ENCODE measurements at regions not wholly inside any gene's neighbourhood (a gene's known extent, or its start where the extent isn't known, plus 50 kb on each side); places are given as distances from the start of the nearest gene placed in this dataset.
"Not testable (repeated sequence)": the region's sequence is repeated elsewhere in the genome, so short reads cannot be mapped to it uniquely, and the experiment has no call there.

DNA sequence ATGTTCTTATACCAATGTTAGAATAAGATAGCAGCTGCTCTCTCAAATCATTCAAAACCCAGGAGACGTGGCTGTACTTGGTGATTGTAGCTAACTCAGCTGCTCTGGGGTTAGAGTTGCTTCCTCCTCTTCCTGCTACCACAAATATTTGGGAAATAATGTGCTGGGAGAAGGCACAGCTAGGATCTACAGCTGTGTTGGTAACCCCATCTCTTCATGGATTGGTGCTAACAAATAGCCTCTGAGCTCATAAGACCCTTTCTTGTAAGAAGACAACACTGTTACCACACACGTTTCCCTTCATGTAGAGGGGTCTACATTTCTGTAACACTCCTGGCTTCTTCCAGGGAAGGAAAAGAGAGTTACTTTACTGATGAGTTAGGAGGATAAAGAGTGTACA, 911.0 kb upstream of the CITED2 start:
- no peaks in the 10 kb centered on the region for H3K9me3 Mint-ChIP-seq (ENCODE audit: insufficient read depth)

DNA sequence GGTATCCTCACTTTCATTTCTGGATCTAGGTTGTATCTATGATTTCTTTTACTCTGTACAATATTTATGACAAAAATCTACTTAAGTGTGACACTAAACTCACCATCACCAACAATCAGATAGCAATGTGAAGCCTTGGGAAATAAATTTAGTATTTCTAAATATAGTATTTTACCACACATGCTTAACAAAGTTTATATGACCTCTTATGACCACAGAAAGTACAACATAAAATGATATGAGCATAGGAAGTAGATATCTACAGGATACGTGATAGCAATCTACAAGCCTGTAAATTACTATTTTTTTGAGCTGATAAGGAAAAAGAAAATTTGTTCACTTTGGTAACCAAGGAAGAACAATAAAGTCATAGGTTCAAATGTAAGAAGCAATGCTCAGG, 910.4 kb upstream of the CITED2 start:
- CTCF ChIA-PET = no interaction called here

More for the DNA sequence above, 911.0 kb upstream of the CITED2 start:
- ChIA-PET CTCF (no interaction called here), POLR2A (no interaction called here)
- no peaks in the 10 kb centered on the region for H3K4me1 Mint-ChIP-seq (ENCODE audit: low read depth)
- ATAC-seq (no peak), DNase-seq (no peak)
- H3K27ac Mint-ChIP-seq = no peak overlapping the region
- H3K36me3 Mint-ChIP-seq (ENCODE audit: low read depth) = no peaks in the 10 kb centered on the region
- no peak overlapping the region for H3K4me3 Mint-ChIP-seq
- no peaks in the 10 kb centered on the region for H3K27me3 Mint-ChIP-seq (ENCODE audit: low read depth)

DNA sequence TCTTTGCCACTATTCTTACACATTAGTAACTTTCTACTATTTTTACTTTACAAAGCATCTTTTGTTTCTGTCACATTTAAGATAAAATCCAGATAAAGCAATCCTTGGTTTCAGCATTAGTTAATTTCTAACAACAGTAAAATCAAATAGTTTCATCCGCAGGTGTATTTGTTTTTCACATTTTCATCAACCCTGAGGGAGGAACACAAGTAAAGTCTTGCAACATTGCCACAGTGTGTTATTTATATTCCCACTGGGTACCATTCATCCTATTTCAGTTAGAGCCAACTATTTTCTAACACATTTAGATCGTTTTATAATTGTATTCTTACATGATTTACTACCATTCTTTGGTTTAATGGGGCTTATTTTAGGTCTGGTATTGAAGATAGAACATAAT, 908.7 kb upstream of the CITED2 start:
- Mint-ChIP-seq H3K4me1 (ENCODE audit: low read depth) (no peaks in the 10 kb centered on the region), H3K9me3 (ENCODE audit: insufficient read depth) (no peaks in the 10 kb centered on the region), H3K36me3 (ENCODE audit: low read depth) (no peaks in the 10 kb centered on the region), H3K27me3 (ENCODE audit: low read depth) (no peaks in the 10 kb centered on the region), H3K4me3 (no peak overlapping the region), H3K27ac (no peak overlapping the region)
- ChIA-PET CTCF (no interaction called here), POLR2A (no interaction called here)
- DNase-seq (no peak), ATAC-seq (no peak)

More for the DNA sequence above, 910.4 kb upstream of the CITED2 start:
- Mint-ChIP-seq H3K36me3 (ENCODE audit: low read depth) (no peaks in the 10 kb centered on the region), H3K9me3 (ENCODE audit: insufficient read depth) (no peaks in the 10 kb centered on the region), H3K27me3 (ENCODE audit: low read depth) (no peaks in the 10 kb centered on the region), H3K4me1 (ENCODE audit: low read depth) (no peaks in the 10 kb centered on the region), H3K27ac (no peak overlapping the region), H3K4me3 (no peak overlapping the region)
- POLR2A ChIA-PET = no interaction called here
- ATAC-seq (no peak), DNase-seq (no peak)

DNA sequence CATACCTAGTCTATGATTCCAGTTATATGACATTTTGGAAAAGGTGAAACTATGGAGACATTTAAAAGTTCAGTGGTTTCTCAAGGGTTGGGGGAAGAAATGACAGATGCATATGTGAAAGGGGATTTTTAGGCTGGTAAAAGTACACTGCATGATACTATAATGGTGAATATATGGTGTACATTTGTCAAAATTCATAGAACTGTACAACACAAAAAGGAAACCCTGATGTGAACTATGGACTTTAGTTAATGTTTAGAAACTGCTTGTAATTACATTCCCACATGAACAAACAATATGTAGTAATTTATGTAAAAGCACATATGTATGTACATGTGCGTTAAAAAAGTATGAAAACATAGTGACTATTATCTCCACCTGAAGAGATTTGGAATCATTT, 907.3 kb upstream of the CITED2 start:
- no peak for DNase-seq
- no peak overlapping the region for H3K4me3 Mint-ChIP-seq

DNA sequence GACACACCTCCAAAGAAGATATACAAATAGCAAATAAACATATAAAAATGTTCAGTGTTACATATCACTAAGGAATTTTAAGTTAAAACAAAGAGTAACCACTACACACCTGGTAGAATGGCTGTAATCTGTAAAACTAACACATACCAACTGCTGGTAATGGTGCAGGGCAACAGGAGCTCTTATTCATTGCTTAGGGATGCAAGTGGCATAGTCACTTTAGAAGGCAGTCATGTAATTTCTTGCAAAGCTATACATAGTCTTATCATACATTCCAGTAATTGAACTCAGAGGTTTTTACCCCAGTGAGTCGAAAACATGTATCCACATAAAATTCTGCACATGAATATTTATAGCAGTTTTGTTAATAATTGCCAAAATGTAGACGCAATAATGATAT, 906.8 kb upstream of the CITED2 start:
- H3K9me3 Mint-ChIP-seq (ENCODE audit: insufficient read depth) = no peaks in the 10 kb centered on the region
- no peaks in the 10 kb centered on the region for H3K27me3 Mint-ChIP-seq (ENCODE audit: low read depth)
- H3K4me1 Mint-ChIP-seq (ENCODE audit: low read depth) = no peaks in the 10 kb centered on the region
- DNase-seq = no peak
- ATAC-seq = no peak
- ChIA-PET POLR2A (no interaction called here), CTCF (no interaction called here)
- no peak overlapping the region for H3K4me3 Mint-ChIP-seq
- no peaks in the 10 kb centered on the region for H3K36me3 Mint-ChIP-seq (ENCODE audit: low read depth)
- H3K27ac Mint-ChIP-seq = no peak overlapping the region

More for the DNA sequence above, 907.3 kb upstream of the CITED2 start:
- POLR2A ChIA-PET = no interaction called here
- no peak for ATAC-seq
- H3K27me3 Mint-ChIP-seq (ENCODE audit: low read depth) = no peaks in the 10 kb centered on the region
- no peaks in the 10 kb centered on the region for H3K36me3 Mint-ChIP-seq (ENCODE audit: low read depth)
- no peaks in the 10 kb centered on the region for H3K9me3 Mint-ChIP-seq (ENCODE audit: insufficient read depth)
- CTCF ChIA-PET = no interaction called here
- H3K4me1 Mint-ChIP-seq (ENCODE audit: low read depth) = no peaks in the 10 kb centered on the region
- H3K27ac Mint-ChIP-seq = no peak overlapping the region

DNA sequence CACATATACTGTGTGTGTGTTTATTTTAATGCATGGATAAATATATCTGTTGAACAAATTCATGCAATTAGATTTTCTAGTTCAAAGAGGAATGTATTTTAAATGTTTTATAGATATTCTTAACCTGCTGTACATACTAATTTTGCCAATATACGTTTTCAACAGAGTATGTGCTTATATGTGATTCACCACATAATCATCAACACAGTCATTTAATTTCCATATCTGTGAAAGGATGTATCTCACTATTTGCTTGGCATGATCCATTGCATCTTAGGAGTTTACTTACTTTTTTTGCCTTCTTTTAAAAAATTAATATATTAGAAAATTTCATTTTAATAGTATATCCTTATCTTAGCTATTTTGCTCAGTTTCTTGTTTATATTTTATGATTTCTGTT, 902.3 kb upstream of the CITED2 start:
- no peak for ATAC-seq
- Mint-ChIP-seq H3K27me3 (ENCODE audit: low read depth) (no peaks in the 10 kb centered on the region), H3K9me3 (ENCODE audit: insufficient read depth) (no peaks in the 10 kb centered on the region), H3K36me3 (ENCODE audit: low read depth) (no peaks in the 10 kb centered on the region), H3K27ac (no peak overlapping the region), H3K4me1 (ENCODE audit: low read depth) (no peaks in the 10 kb centered on the region), H3K4me3 (no peak overlapping the region)
- CTCF ChIA-PET = no interaction called here
- no peak for DNase-seq
- POLR2A ChIA-PET = no interaction called here

DNA sequence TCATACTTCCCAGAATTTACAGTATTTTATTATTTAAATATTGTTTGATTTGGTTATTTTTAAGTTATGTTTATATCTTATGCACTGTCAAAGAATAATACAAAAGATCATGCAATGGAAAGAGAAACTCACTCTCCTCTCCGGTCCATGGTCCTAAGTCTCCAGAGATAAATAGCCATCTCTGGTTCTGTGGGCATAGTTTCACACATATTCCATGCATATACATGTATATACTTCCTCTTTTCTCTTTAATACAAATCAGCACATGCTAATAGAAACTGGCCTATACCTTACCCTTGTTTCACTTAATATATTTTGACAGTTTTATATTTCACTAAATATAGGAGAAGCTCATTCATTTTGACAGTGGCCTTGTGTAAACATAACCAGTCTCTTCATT, 901.7 kb upstream of the CITED2 start:
- H3K4me1 Mint-ChIP-seq (ENCODE audit: low read depth) = no peaks in the 10 kb centered on the region
- ATAC-seq = no peak
- ChIA-PET CTCF (no interaction called here), POLR2A (no interaction called here)
- no peaks in the 10 kb centered on the region for H3K9me3 Mint-ChIP-seq (ENCODE audit: insufficient read depth)
- H3K4me3 Mint-ChIP-seq = no peak overlapping the region
- H3K27me3 Mint-ChIP-seq (ENCODE audit: low read depth) = no peaks in the 10 kb centered on the region
- H3K36me3 Mint-ChIP-seq (ENCODE audit: low read depth) = no peaks in the 10 kb centered on the region
- no peak for DNase-seq
- H3K27ac Mint-ChIP-seq = no peak overlapping the region

DNA sequence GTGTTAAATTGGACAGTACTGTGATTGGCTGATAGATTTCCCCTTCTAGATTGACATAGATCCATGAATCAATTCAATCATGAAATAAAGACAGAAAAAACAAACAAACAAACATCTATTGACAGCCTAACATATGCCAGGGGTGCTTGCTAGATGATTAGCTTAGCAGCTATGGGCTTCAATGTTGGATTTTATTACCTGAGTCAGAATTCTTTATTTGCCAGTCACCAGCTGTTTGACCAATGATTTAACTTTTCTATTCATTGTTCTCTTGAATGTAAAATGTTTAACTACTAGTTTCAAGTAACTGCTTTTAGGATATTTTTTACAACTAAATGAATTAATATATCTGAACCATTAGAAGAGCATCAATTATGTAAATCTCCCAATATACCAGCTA, 901.3 kb upstream of the CITED2 start:
- no peak overlapping the region for H3K4me3 Mint-ChIP-seq
- no peaks in the 10 kb centered on the region for H3K4me1 Mint-ChIP-seq (ENCODE audit: low read depth)
- no peaks in the 10 kb centered on the region for H3K9me3 Mint-ChIP-seq (ENCODE audit: insufficient read depth)
- ATAC-seq (no peak), DNase-seq (no peak)
- H3K36me3 Mint-ChIP-seq (ENCODE audit: low read depth) = no peaks in the 10 kb centered on the region
- ChIA-PET POLR2A (no interaction called here), CTCF (no interaction called here)
- no peak overlapping the region for H3K27ac Mint-ChIP-seq
- H3K27me3 Mint-ChIP-seq (ENCODE audit: low read depth) = no peaks in the 10 kb centered on the region

DNA sequence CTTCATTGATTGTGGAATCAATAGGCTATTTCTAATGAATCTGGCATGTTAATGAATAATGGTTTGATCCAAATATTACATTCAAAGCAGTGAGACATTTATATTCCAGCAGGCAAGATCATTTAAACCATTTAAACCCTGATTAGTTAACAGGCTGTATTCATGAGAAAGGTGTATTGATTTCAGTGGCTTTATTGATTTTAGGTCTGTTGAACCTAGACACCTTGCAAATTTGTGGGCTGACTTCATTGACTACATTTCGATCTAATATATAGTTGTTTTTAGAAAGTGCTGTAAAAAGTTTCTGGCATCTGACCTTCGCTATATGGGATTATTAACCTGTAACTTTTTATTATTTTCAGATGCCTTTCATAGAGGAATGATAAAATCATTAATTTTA, 900.1 kb upstream of the CITED2 start:
- Mint-ChIP-seq H3K4me1 (ENCODE audit: low read depth) (no peaks in the 10 kb centered on the region), H3K27me3 (ENCODE audit: low read depth) (no peaks in the 10 kb centered on the region), H3K36me3 (ENCODE audit: low read depth) (no peaks in the 10 kb centered on the region), H3K27ac (no peak overlapping the region), H3K9me3 (ENCODE audit: insufficient read depth) (no peaks in the 10 kb centered on the region), H3K4me3 (no peak overlapping the region)
- ATAC-seq (no peak), DNase-seq (no peak)
- POLR2A ChIA-PET = no interaction called here
- CTCF ChIA-PET = no interaction called here

DNA sequence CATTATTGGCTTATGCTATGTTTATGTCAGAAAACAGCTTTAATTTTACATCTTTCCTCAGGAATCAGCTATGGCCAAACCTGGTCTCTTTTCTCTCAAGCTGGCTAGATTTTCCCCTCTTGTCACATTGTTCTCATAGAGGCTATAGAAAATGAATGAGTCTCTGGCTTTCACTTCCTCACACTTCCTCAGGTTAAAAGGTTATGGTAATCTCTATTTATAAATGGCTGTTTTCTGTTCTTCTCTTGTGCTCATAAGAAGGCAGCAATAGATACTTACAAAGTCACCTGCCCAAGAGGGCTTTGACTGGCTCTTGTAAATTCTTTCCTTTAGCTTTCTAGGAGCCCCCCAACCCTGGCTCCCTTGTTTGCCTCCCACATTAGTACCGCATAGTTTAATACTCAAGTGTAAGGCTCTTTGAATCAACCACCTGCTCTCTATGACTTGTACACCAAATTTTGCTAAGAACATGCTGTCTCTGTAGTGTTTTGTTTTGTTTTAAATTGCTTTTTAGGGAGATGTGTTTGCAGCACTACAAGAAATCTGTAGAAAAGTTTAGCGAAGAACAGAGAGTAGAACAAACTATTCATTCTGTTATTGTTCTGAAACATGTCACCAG, 897.4 kb upstream of the CITED2 start:
- Mint-ChIP-seq H3K27ac (no peak overlapping the region), H3K9me3 (ENCODE audit: insufficient read depth) (no peaks in the 10 kb centered on the region), H3K27me3 (ENCODE audit: low read depth) (no peaks in the 10 kb centered on the region), H3K4me1 (ENCODE audit: low read depth) (no peaks in the 10 kb centered on the region), H3K36me3 (ENCODE audit: low read depth) (no peaks in the 10 kb centered on the region), H3K4me3 (no peak overlapping the region)
- CTCF ChIA-PET = no interaction called here
- no peak for DNase-seq
- POLR2A ChIA-PET = no interaction called here
- no peak for ATAC-seq

DNA sequence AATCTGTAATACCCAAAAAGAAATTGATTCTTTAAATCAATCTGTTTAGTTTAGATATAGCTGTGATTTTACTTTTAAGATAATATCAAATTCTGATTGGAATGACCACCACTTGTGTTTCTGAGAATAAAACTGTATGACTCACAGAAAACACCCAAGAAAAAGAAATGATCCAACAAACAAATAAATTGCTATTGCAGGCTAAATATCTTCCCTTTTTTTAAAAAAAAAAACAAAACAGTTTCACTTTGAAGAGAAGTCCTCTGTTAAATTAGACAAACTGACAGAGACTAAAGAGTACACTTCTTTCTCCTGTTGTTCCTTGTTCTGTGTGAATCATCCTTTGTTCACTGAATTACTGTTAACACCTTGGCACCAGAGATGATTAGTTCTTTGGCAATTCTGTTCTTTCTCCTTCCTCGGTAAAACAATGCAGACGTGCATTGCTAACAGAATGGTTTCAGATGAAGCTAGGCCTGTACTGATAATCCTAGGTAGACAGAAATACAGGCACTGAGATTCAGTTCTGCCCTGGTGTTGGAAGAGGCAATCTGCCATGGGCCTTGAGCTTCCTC, 895.2 kb upstream of the CITED2 start:
- ATAC-seq (no peak), DNase-seq (no peak)
- no peak overlapping the region for H3K4me3 Mint-ChIP-seq
- H3K4me1 Mint-ChIP-seq (ENCODE audit: low read depth) = no peaks in the 10 kb centered on the region
- no peaks in the 10 kb centered on the region for H3K9me3 Mint-ChIP-seq (ENCODE audit: insufficient read depth)
- no peaks in the 10 kb centered on the region for H3K27me3 Mint-ChIP-seq (ENCODE audit: low read depth)
- H3K36me3 Mint-ChIP-seq (ENCODE audit: low read depth) = no peaks in the 10 kb centered on the region
- ChIA-PET CTCF (no interaction called here), POLR2A (no interaction called here)
- no peak overlapping the region for H3K27ac Mint-ChIP-seq

DNA sequence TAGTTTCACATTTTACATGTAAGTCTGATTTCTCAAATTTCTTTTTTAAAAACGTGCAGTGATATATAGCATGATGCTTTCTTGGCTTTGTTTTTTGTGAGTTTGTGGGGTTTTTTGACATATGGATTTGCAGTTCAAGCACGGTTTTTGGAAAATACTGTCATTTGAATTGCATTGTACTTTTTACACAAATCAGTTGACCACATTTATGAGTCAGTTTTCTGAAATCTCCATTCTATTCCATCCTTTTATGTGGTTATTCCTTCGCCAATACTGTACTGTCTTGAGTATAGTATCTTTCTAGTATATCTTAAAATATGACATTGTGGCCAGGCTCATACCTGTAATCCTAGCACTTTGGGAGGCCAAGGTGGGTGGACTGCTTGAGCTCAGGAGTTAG, 890.0 kb upstream of the CITED2 start:
- no peaks in the 10 kb centered on the region for H3K4me1 Mint-ChIP-seq (ENCODE audit: low read depth)
- DNase-seq (no peak), ATAC-seq (no peak)
- POLR2A ChIA-PET = no interaction called here
- H3K9me3 Mint-ChIP-seq (ENCODE audit: insufficient read depth) = no peaks in the 10 kb centered on the region
- CTCF ChIA-PET = no interaction called here
- no peaks in the 10 kb centered on the region for H3K27me3 Mint-ChIP-seq (ENCODE audit: low read depth)
- H3K4me3 Mint-ChIP-seq = no peak overlapping the region
- no peaks in the 10 kb centered on the region for H3K36me3 Mint-ChIP-seq (ENCODE audit: low read depth)
- H3K27ac Mint-ChIP-seq = no peak overlapping the region

DNA sequence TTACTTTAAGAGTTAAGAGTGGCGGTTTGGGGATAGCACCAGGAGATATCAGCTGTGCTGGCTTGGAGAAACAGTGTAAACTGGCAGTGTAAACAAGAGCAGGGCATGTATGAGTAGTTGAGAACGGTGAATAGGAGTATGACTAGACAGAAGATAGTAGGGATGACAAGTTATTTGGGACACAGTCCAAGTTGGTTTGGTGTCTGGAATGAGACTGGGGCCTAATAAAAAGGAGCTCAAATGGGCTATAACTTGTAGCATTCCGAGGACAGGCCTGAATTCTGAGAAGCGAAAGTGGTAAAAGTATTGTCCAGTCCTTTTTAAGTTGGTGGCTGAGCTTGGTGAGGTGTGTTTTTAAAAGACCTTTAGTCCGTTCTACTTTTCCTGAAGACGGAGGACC, 883.9 kb upstream of the CITED2 start:
- POLR2A ChIA-PET; H3K4me3 Mint-ChIP-seq; H3K4me1 Mint-ChIP-seq (ENCODE audit: low read depth); H3K27ac Mint-ChIP-seq; H3K36me3 Mint-ChIP-seq (ENCODE audit: low read depth); H3K9me3 Mint-ChIP-seq (ENCODE audit: insufficient read depth); ATAC-seq; CTCF ChIA-PET; H3K27me3 Mint-ChIP-seq (ENCODE audit: low read depth); DNase-seq: not testable (repeated sequence)

Measured in activated CD8-positive, alpha-beta T cell treated with anti-CD3 and anti-CD28 coated beads, Interleukin-2, amount 10 ng/mL, durations not matched to agents 7 days and 5 days (primary cell).